ENCODE measurements at regions not wholly inside any gene's neighbourhood (a gene's known extent, or its start where the extent isn't known, plus 50 kb on each side); places are given as distances from the start of the nearest gene placed in this dataset.
"Not testable (repeated sequence)": the region's sequence is repeated elsewhere in the genome, so short reads cannot be mapped to it uniquely, and the experiment has no call there.

- WGBS, 2 donors, result 89 to 91% methylated on average over 14 to 15 of the region's 15 CpGs
- H3K9me3 ChIP-seq, result no peaks in the 10 kb centered on the region
- H3K36me3 ChIP-seq, result no peaks in the 10 kb centered on the region
- TF ChIP-seq CTCF (IDR thresholded peaks at IDR 0.05), result no peak
- TF ChIP-seq POLR2A (IDR thresholded peaks at IDR 0.05), result no peak
- H3K4me3 ChIP-seq (replicated peaks in 1 of 3), result no peak overlapping the region
- H3K4me1 ChIP-seq, result no peaks in the 10 kb centered on the region
- intact Hi-C loops (cut with DNase I), result no loop called here
- DNase-seq, result no peak
- no peak overlapping the region for H3K27ac ChIP-seq
- H3K27me3 ChIP-seq, result no peaks in the 10 kb centered on the region
These were observed 50.5 kb upstream of the OTOS start for GRCh38 chr2:240191001-240191400.

GRCh38 chr2:240192661-240193060 is 52.2 kb upstream of the OTOS start:
- Histone ChIP-seq H3K9me3 (no peaks in the 10 kb centered on the region), H3K4me1 (no peaks in the 10 kb centered on the region), H3K4me3 (replicated peaks in 1 of 3) (no peak overlapping the region), H3K27me3 (no peaks in the 10 kb centered on the region), H3K36me3 (no peaks in the 10 kb centered on the region), H3K27ac (no peak overlapping the region)
- TF ChIP-seq POLR2A (IDR thresholded peaks at IDR 0.05), result no peak
- no peak for TF ChIP-seq CTCF (IDR thresholded peaks at IDR 0.05)
- 85 to 89% methylated on average over 5 of the region's 5 CpGs for WGBS, 2 donors
- intact Hi-C loops (cut with DNase I), result no loop called here
- DNase-seq, result no peak

GRCh38 chr2:240194341-240194762 is 53.9 kb upstream of the OTOS start:
- H3K27ac ChIP-seq; H3K9me3 ChIP-seq; H3K4me1 ChIP-seq; H3K36me3 ChIP-seq; H3K27me3 ChIP-seq; intact Hi-C loops (cut with DNase I); H3K4me3 ChIP-seq (replicated peaks in 1 of 3); DNase-seq: not testable (repeated sequence)
- peak in 1 of 6 experiments; percentile 10 for TF ChIP-seq CTCF (IDR thresholded peaks at IDR 0.05)
- WGBS, 2 donors, result 45 to 48% methylated on average over 10 of the region's 10 CpGs

GRCh38 chr2:240195316-240195861 is 54.9 kb upstream of the OTOS start:
- DNase-seq, result no peak
- Histone ChIP-seq H3K27me3 (no peaks in the 10 kb centered on the region), H3K4me3 (replicated peaks in 1 of 3) (no peak overlapping the region), H3K27ac (no peak overlapping the region), H3K4me1 (no peaks in the 10 kb centered on the region), H3K9me3 (no peaks in the 10 kb centered on the region), H3K36me3 (no peaks in the 10 kb centered on the region)
- 88 to 92% methylated on average over 6 to 10 of the region's 10 CpGs for WGBS, 2 donors
- TF ChIP-seq CTCF (IDR thresholded peaks at IDR 0.05), result no peak
- no peak for TF ChIP-seq POLR2A (IDR thresholded peaks at IDR 0.05)
- intact Hi-C loops (cut with DNase I), result no loop called here

- 91 to 92% methylated on average over 8 of the region's 10 CpGs for WGBS, 2 donors
- no peak overlapping the region for H3K4me3 ChIP-seq (replicated peaks in 1 of 3)
- H3K36me3 ChIP-seq, result no peaks in the 10 kb centered on the region
- no peak for TF ChIP-seq POLR2A (IDR thresholded peaks at IDR 0.05)
- TF ChIP-seq CTCF (IDR thresholded peaks at IDR 0.05), result no peak
- H3K27ac ChIP-seq, result no peak overlapping the region
- intact Hi-C loops (cut with DNase I), result no loop called here
- H3K4me1 ChIP-seq, result no peaks in the 10 kb centered on the region
- H3K27me3 ChIP-seq, result no peaks in the 10 kb centered on the region
- no peaks in the 10 kb centered on the region for H3K9me3 ChIP-seq
- no peak for DNase-seq
These were observed 56.4 kb upstream of the OTOS start for GRCh38 chr2:240196716-240197461.
